ENCODE measurements at regions not wholly inside any gene's neighbourhood (a gene's known extent, or its start where the extent isn't known, plus 50 kb on each side); places are given as distances from the start of the nearest gene placed in this dataset.

DNA sequence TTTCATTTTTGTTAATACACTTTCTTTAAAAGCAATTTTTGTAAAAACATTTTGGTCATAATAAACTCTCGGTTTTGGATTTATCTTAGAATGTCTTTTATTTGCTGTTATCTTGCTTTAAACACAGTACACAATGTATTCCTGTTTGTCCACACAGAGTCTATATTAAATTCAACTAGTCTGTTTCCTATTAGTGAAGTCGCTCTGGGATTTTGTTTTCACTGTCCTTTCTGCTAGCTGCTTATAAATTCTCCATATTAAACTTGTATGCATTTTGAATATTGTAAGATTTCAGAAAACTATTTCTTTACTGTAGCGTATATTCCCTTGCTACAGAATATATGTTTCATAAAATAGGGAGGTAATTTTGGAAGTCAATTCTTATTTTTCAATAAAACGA lies 630.2 kb downstream of the HDGFL1 start:
- no peak overlapping the region for H2AK5ac ChIP-seq (ENCODE audit: low read depth, low read length)
- no peak overlapping the region for H3K14ac ChIP-seq (replicated peaks; ENCODE audit: low read depth, low read length)
- no peaks in the 10 kb centered on the region for H3K9me3 ChIP-seq (ENCODE audit: control insufficient read depth, insufficient read depth, low read length)
- WGBS, 2 experiments (ENCODE audit: extremely low coverage in 2 of 2, insufficient read length in 1 of 2), result no CpG with 5 or more reads among the region's 4 CpGs
- DNase-seq (no peak), ATAC-seq (ENCODE audit: low read depth) (no peak)
- no peaks in the 10 kb centered on the region for H3K79me1 ChIP-seq (ENCODE audit: low read depth in 1 of 2, low read length in 2 of 2)
- H3K9me1 ChIP-seq (ENCODE audit: insufficient read depth, low read length), result no peaks in the 10 kb centered on the region
- no peak overlapping the region for H4K91ac ChIP-seq (ENCODE audit: insufficient read depth, low read depth, low read length)
- no peak overlapping the region for H2AK9ac ChIP-seq (replicated peaks; ENCODE audit: low read depth, low read length, poor library complexity)
- no TSS peak for BruUV-seq (replicated peaks)
- no peak overlapping the region for H3K27ac ChIP-seq (ENCODE audit: insufficient read depth, low read length)
- H2AFZ ChIP-seq (replicated peaks; ENCODE audit: low read length, poor library complexity), result no peak overlapping the region
- H4K5ac ChIP-seq (ENCODE audit: low read depth, low read length), result no peak overlapping the region
- no peak overlapping the region for H3K4me2 ChIP-seq (ENCODE audit: low read depth, low read length)
- no peak overlapping the region for H4K8ac ChIP-seq (ENCODE audit: low read depth in 2 of 2, low read length in 2 of 2)
- in situ Hi-C loops (cut with MboI; ENCODE audit: low sequenced_read_pairs) (no loop called here), dilution Hi-C loops (cut with HindIII; ENCODE audit: low sequenced_read_pairs, unreplicated experiment) (no loop called here), intact Hi-C loops (cut with micrococcal nuclease) (no loop called here)
- no peak for TF ChIP-seq CEBPB (IDR thresholded peaks at IDR 0.05; ENCODE audit: low read depth, low read length)
- TF ChIP-seq MAFK (IDR thresholded peaks at IDR 0.05; ENCODE audit: low read depth, low read length), result no peak
- no peak for TF ChIP-seq CHD1 (IDR thresholded peaks at IDR 0.05; ENCODE audit: low read depth, low read length)
- no peak for TF ChIP-seq SMC3 (IDR thresholded peaks at IDR 0.05; ENCODE audit: low read depth, low read length)
- TF ChIP-seq RAD21 (IDR thresholded peaks at IDR 0.05; ENCODE audit: low read length), result no peak
- no peak for TF ChIP-seq FOS (IDR thresholded peaks at IDR 0.05; ENCODE audit: low read depth, low read length)
- TF ChIP-seq USF2 (IDR thresholded peaks at IDR 0.05; ENCODE audit: low read depth, low read length), result no peak
- no peak for TF ChIP-seq MAZ (IDR thresholded peaks at IDR 0.05; ENCODE audit: borderline replicate concordance, low read depth, low read length)
- TF ChIP-seq MXI1 (IDR thresholded peaks at IDR 0.05; ENCODE audit: borderline replicate concordance, low read depth, low read length), result no peak
- no peak for TF ChIP-seq NFE2L2 (IDR thresholded peaks at IDR 0.05; ENCODE audit: low read depth, low read length)
- no peak for TF ChIP-seq ELK1 (IDR thresholded peaks at IDR 0.05; ENCODE audit: borderline replicate concordance, low read depth, low read length)
- TF ChIP-seq RCOR1 (IDR thresholded peaks at IDR 0.05; ENCODE audit: insufficient replicate concordance, low read length), result no peak
- TF ChIP-seq, protein P1, sequence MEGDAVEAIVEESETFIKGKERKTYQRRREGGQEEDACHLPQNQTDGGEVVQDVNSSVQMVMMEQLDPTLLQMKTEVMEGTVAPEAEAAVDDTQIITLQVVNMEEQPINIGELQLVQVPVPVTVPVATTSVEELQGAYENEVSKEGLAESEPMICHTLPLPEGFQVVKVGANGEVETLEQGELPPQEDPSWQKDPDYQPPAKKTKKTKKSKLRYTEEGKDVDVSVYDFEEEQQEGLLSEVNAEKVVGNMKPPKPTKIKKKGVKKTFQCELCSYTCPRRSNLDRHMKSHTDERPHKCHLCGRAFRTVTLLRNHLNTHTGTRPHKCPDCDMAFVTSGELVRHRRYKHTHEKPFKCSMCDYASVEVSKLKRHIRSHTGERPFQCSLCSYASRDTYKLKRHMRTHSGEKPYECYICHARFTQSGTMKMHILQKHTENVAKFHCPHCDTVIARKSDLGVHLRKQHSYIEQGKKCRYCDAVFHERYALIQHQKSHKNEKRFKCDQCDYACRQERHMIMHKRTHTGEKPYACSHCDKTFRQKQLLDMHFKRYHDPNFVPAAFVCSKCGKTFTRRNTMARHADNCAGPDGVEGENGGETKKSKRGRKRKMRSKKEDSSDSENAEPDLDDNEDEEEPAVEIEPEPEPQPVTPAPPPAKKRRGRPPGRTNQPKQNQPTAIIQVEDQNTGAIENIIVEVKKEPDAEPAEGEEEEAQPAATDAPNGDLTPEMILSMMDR (conservative IDR thresholded peaks at IDR 0.05; ENCODE audit: low read depth, low read length), result no peak
- TF ChIP-seq POLR2A (IDR thresholded peaks at IDR 0.05; ENCODE audit: low read depth, low read length), result no peak
- ChIA-PET POLR2A (ENCODE audit: unreplicated experiment) (no interaction called here), CTCF (interaction anchor here (0.5 kb wide), 1 partner anchor 176 kb away, joined by 3 read pairs; no protein-coding TSS in a partner anchor)
- H3K4me3 ChIP-seq (ENCODE audit: insufficient read depth, low read depth, low read length), result no peak overlapping the region
- H2BK5ac ChIP-seq (ENCODE audit: low read depth, low read length, poor library complexity, severe bottlenecking), result no peak overlapping the region
- no peaks in the 10 kb centered on the region for H4K20me1 ChIP-seq (ENCODE audit: insufficient read depth, low read length)
- H3K9ac ChIP-seq (ENCODE audit: low read depth, low read length), result no peak overlapping the region
- no peaks in the 10 kb centered on the region for H3K4me1 ChIP-seq (ENCODE audit: control insufficient read depth, insufficient read depth, low read length)
- H3K56ac ChIP-seq (ENCODE audit: extremely low read depth, insufficient read depth, low read length), result no peak overlapping the region
- no peak overlapping the region for H3K4ac ChIP-seq (ENCODE audit: low read depth, low read length)
- no peak overlapping the region for H2BK120ac ChIP-seq (ENCODE audit: low read depth, low read length)
- H2BK20ac ChIP-seq (ENCODE audit: low read depth, low read length), result no peak overlapping the region
- no peak overlapping the region for H2BK15ac ChIP-seq (ENCODE audit: low read depth, low read length)
- H3K18ac ChIP-seq (ENCODE audit: low read depth, low read length), result no peak overlapping the region
- H3K23ac ChIP-seq (ENCODE audit: low read depth, low read length), result no peak overlapping the region
- H3K36me3 ChIP-seq (ENCODE audit: control insufficient read depth, insufficient read depth, low read length), result no peaks in the 10 kb centered on the region
- no peaks in the 10 kb centered on the region for H3K27me3 ChIP-seq (ENCODE audit: control insufficient read depth, insufficient read depth, low read length)
